Common myeloid progenitor, CD34-positive (primary cell): ENCODE measurements at regions not wholly inside any gene's neighbourhood (a gene's known extent, or its start where the extent isn't known, plus 50 kb on each side); places are given as distances from the start of the nearest gene placed in this dataset.

ENCODE experiments used
- CTCF ChIA-PET: fragments of 350-600 bp; sonication (Branson Sonifier 250); formaldehyde crosslinking; loops from one replicate; lab custom pipeline; 2021; ENCODE audit warnings: antibody characterized with exemption; lab: Charles Lee
- POLR2A ChIA-PET: fragments of 350-600 bp; sonication (Branson Sonifier 250); formaldehyde crosslinking; loops from one replicate; lab custom pipeline; 2021; ENCODE audit warnings: antibody characterized with exemption; lab: Charles Lee
- DNase-seq, 3 donors: peaks; one replicate each; pipeline versions ENCODE4 v3.0.0 to v3.0.0-alpha.2; 2013
- H3K27ac ChIP-seq, 2 experiments: 1 replicate in 1 of 2; 2 replicates in 1 of 2; pipeline ENCODE4 v1.7.0; 2013; ENCODE audit warnings: inconsistent platforms in 2 of 2, low read length in 2 of 2, mild to moderate bottlenecking in 2 of 2, low read depth in 1 of 2, moderate library complexity in 1 of 2; ENCODE audit not compliant: severe bottlenecking in 2 of 2, insufficient read depth in 1 of 2, poor library complexity in 1 of 2
- H3K27me3 ChIP-seq, 5 experiments: replicated peaks in 2 of 5; 1 replicate in 3 of 5; 2 replicates in 2 of 5; pipeline versions ENCODE4 v1.6.1 to v1.7.0; 2013; ENCODE audit warnings: low read length in 4 of 5, mild to moderate bottlenecking in 2 of 5, moderate library complexity in 2 of 5, inconsistent platforms in 1 of 5; ENCODE audit not compliant: insufficient read depth in 5 of 5, control insufficient read depth in 4 of 5
- H3K36me3 ChIP-seq, 4 experiments: 1 replicate in 2 of 4; 2 replicates in 2 of 4; pipeline versions ENCODE4 v1.6.1 to v1.7.0; 2013; ENCODE audit warnings: low read length in 3 of 4, control low read depth in 1 of 4, mild to moderate bottlenecking in 1 of 4; ENCODE audit not compliant: control insufficient read depth in 4 of 4, insufficient read depth in 4 of 4
- H3K4me1 ChIP-seq, 4 experiments: 1 replicate in 3 of 4; 2 replicates in 1 of 4; pipeline versions ENCODE4 v1.6.1 to v1.7.1; 2013; ENCODE audit warnings: low read length in 3 of 4, mild to moderate bottlenecking in 3 of 4, control low read depth in 1 of 4, inconsistent platforms in 1 of 4, moderate library complexity in 1 of 4; ENCODE audit not compliant: control insufficient read depth in 4 of 4, insufficient read depth in 4 of 4; ENCODE audit errors: control extremely low read depth in 1 of 4
- H3K4me3 ChIP-seq, 7 experiments: 1 replicate in 4 of 7; 2 replicates in 3 of 7; pipeline versions ENCODE4 v1.5.1 to v1.7.0; 2013; ENCODE audit warnings: mild to moderate bottlenecking in 7 of 7, low read length in 6 of 7, moderate library complexity in 6 of 7, inconsistent platforms in 2 of 7, low read depth in 2 of 7, control low read depth in 1 of 7; ENCODE audit not compliant: insufficient read depth in 4 of 7, control insufficient read depth in 1 of 7; ENCODE audit errors: extremely low read depth in 1 of 7
- H3K9me3 ChIP-seq, 5 experiments: 1 replicate in 4 of 5; 2 replicates in 1 of 5; pipeline versions ENCODE4 v1.6.1 to v1.7.1; 2013; ENCODE audit warnings: low read length in 4 of 5, mild to moderate bottlenecking in 2 of 5, inconsistent platforms in 1 of 5, low read depth in 1 of 5, moderate library complexity in 1 of 5; ENCODE audit not compliant: control insufficient read depth in 4 of 5, insufficient read depth in 2 of 5; ENCODE audit errors: control extremely low read depth in 1 of 5
- WGBS: methylation state at CpG from one replicate; pipeline ENCODE4 v1.1.5; 2013; ENCODE audit not compliant: insufficient coverage; 5-methylcytosine and 5-hydroxymethylcytosine counted together

GRCh38 chr1:69290291-69290690 is 277.4 kb upstream of the LRRC7 start:
- no peak overlapping the region for H3K27ac ChIP-seq
- peaks cover 0 to 5% (median 2%) of the 10 kb centered on the region in 4 experiments for H3K4me1 ChIP-seq
- no peak overlapping the region for H3K4me3 ChIP-seq
- CTCF ChIA-PET = no interaction called here
- no peaks in the 10 kb centered on the region for H3K36me3 ChIP-seq
- DNase-seq = peak; percentile 12 to 66 (median 33)
- no peaks in the 10 kb centered on the region for H3K27me3 ChIP-seq
- H3K9me3 ChIP-seq = no peaks in the 10 kb centered on the region
- POLR2A ChIA-PET = no interaction called here
- 18% methylated on average over 1 of the region's 1 CpG for WGBS

DNA sequence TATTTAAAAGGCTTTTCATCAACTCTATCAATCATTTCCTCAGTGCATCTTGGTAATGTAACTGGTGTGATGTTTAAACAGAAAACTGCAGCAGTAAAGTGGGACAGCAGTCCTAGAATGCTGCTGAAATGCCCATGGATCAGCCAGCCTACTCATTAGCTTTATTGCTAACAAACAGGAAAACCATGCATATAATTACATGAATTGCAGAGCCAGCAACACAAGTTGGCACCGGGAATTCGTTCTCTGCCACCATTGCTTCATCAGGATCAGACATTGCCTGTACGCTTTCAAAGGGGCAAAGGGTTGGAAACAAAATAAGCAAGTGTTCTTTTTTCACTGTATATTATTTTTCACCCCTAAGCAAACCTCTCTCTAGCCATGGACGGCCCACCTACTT is 276.2 kb upstream of the LRRC7 start:
- no CpG with 5 or more reads among the region's 4 CpGs for WGBS
- ChIA-PET CTCF (no interaction called here), POLR2A (no interaction called here)
- Histone ChIP-seq H3K36me3 (no peaks in the 10 kb centered on the region), H3K4me3 (no peak overlapping the region), H3K27me3 (no peaks in the 10 kb centered on the region), H3K27ac (no peak overlapping the region), H3K4me1 (peaks cover 0 to 5% (median 2%) of the 10 kb centered on the region in 4 experiments), H3K9me3 (no peaks in the 10 kb centered on the region)
- DNase-seq = no peak

DNA sequence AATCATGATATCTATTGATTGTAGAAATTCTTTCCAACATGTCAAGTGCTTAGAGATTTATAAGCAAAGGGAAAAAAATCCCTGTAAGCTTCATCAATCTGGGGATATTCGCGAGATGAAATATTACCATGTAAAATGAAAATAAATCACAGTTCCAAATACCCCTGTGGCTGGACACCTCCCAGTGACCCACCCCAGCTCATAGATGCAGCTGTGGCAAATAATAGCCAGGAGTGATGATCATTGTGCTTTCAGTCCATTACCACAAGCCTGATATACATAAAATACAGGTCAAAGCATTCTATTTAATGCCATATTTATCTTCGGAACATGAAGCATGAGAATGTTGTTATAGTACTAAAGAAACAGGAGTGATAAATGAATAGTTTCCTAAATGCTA is 274.9 kb upstream of the LRRC7 start:
- no peak for DNase-seq
- WGBS = 100% methylated on average over 2 of the region's 3 CpGs
- Histone ChIP-seq H3K4me1 (peaks cover 0 to 5% (median 2%) of the 10 kb centered on the region in 4 experiments), H3K27me3 (no peaks in the 10 kb centered on the region), H3K36me3 (no peaks in the 10 kb centered on the region), H3K9me3 (no peaks in the 10 kb centered on the region), H3K4me3 (no peak overlapping the region), H3K27ac (no peak overlapping the region)
- CTCF ChIA-PET = no interaction called here
- POLR2A ChIA-PET = no interaction called here

- no peaks in the 10 kb centered on the region for H3K27me3 ChIP-seq
- H3K27ac ChIP-seq = no peak overlapping the region
- H3K36me3 ChIP-seq = no peaks in the 10 kb centered on the region
- no CpG with 5 or more reads among the region's 1 CpG for WGBS
- ChIA-PET CTCF (no interaction called here), POLR2A (no interaction called here)
- no peak overlapping the region for H3K4me3 ChIP-seq
- H3K4me1 ChIP-seq = peaks cover 0 to 5% (median 2%) of the 10 kb centered on the region in 4 experiments
- H3K9me3 ChIP-seq = no peaks in the 10 kb centered on the region
- DNase-seq = peak; percentile 10 to 75 (median 66)
These were observed 273.6 kb upstream of the LRRC7 start for GRCh38 chr1:69294171-69294570.

- ChIA-PET POLR2A (no interaction called here), CTCF (no interaction called here)
- Histone ChIP-seq H3K4me3 (no peak overlapping the region), H3K27ac (no peak overlapping the region), H3K9me3 (no peaks in the 10 kb centered on the region), H3K4me1 (peaks cover 0 to 5% (median 2%) of the 10 kb centered on the region in 4 experiments), H3K36me3 (no peaks in the 10 kb centered on the region), H3K27me3 (no peaks in the 10 kb centered on the region)
- peak in 2 of 3 donors; percentile 11 to 53 for DNase-seq
- no CpG with 5 or more reads among the region's 2 CpGs for WGBS
These were observed 272.5 kb upstream of the LRRC7 start for GRCh38 chr1:69295265-69295664.

GRCh38 chr1:69305621-69306020 is 262.1 kb upstream of the LRRC7 start:
- CTCF ChIA-PET = no interaction called here
- no peak for DNase-seq
- POLR2A ChIA-PET = no interaction called here
- peaks cover 0 to 3% (median 0%) of the 10 kb centered on the region in 5 experiments for H3K9me3 ChIP-seq
- 82% methylated on average over 5 of the region's 7 CpGs for WGBS
- H3K4me3 ChIP-seq = no peak overlapping the region
- H3K27ac ChIP-seq = no peak overlapping the region
- H3K4me1 ChIP-seq = no peaks in the 10 kb centered on the region
- H3K36me3 ChIP-seq = no peaks in the 10 kb centered on the region
- H3K27me3 ChIP-seq = no peaks in the 10 kb centered on the region

GRCh38 chr1:69312055-69312732 is 255.5 kb upstream of the LRRC7 start:
- DNase-seq = no peak
- ChIA-PET POLR2A (no interaction called here), CTCF (no interaction called here)
- Histone ChIP-seq H3K4me1 (no peaks in the 10 kb centered on the region), H3K27me3 (no peaks in the 10 kb centered on the region), H3K9me3 (peaks cover 0 to 16% (median 4%) of the 10 kb centered on the region in 5 experiments), H3K36me3 (no peaks in the 10 kb centered on the region), H3K4me3 (no peak overlapping the region), H3K27ac (no peak overlapping the region)
- WGBS = 74% methylated on average over 18 of the region's 18 CpGs
